ENCODE measurements at regions not wholly inside any gene's neighbourhood (a gene's known extent, or its start where the extent isn't known, plus 50 kb on each side); places are given as distances from the start of the nearest gene placed in this dataset.

GRCh38 chr3:135755330-135756105, 210.0 kb upstream of the PPP2R3A start:
- DNase-seq = no peak

- DNase-seq = no peak
Measured at GRCh38 chr3:135756106-135756668, 209.3 kb upstream of the PPP2R3A start.

- no peak for DNase-seq
Measured at GRCh38 chr3:135757421-135757820, 208.1 kb upstream of the PPP2R3A start.

GRCh38 chr3:135758961-135759360, 206.6 kb upstream of the PPP2R3A start:
- no peak for DNase-seq

GRCh38 chr3:135759651-135760050, 205.9 kb upstream of the PPP2R3A start:
- no peak for DNase-seq

- DNase-seq = no peak
Measured at GRCh38 chr3:135760581-135760980, 204.9 kb upstream of the PPP2R3A start.

GRCh38 chr3:135762188-135762856, 203.2 kb upstream of the PPP2R3A start:
- DNase-seq = no peak

- DNase-seq = no peak
Measured at GRCh38 chr3:135766115-135766514, 199.4 kb upstream of the PPP2R3A start.

GRCh38 chr3:135771760-135772159, 193.8 kb upstream of the PPP2R3A start:
- DNase-seq = no peak

GRCh38 chr3:135779024-135779423, 186.5 kb upstream of the PPP2R3A start:
- DNase-seq = no peak

GRCh38 chr3:135779590-135780235, 185.8 kb upstream of the PPP2R3A start:
- no peak for DNase-seq

- no peak for DNase-seq
Measured at GRCh38 chr3:135781026-135781815, 184.3 kb upstream of the PPP2R3A start.

- no peak for DNase-seq
Measured at GRCh38 chr3:135784557-135784956, 181.0 kb upstream of the PPP2R3A start.

- DNase-seq = no peak
Measured at GRCh38 chr3:135788146-135788545, 177.4 kb upstream of the PPP2R3A start.

- DNase-seq = no peak
Measured at GRCh38 chr3:135788978-135789377, 176.6 kb upstream of the PPP2R3A start.

- no peak for DNase-seq
Measured at GRCh38 chr3:135792174-135792573, 173.4 kb upstream of the PPP2R3A start.

- DNase-seq = no peak
Measured at GRCh38 chr3:135792858-135793475, 172.6 kb upstream of the PPP2R3A start.

GRCh38 chr3:135800071-135800549, 165.4 kb upstream of the PPP2R3A start:
- DNase-seq = no peak

- DNase-seq = no peak
Measured at GRCh38 chr3:135801018-135801417, 164.5 kb upstream of the PPP2R3A start.

- no peak for DNase-seq
Measured at GRCh38 chr3:135802171-135802570, 163.4 kb upstream of the PPP2R3A start.

- DNase-seq = no peak
Measured at GRCh38 chr3:135803028-135803692, 162.4 kb upstream of the PPP2R3A start.

GRCh38 chr3:135805752-135806151, 159.8 kb upstream of the PPP2R3A start:
- no peak for DNase-seq

All from CD4-positive, alpha-beta T cell treated with Interleukin-21 for 1 hour (primary cell).